ENCODE measurements at regions not wholly inside any gene's neighbourhood (a gene's known extent, or its start where the extent isn't known, plus 50 kb on each side); places are given as distances from the start of the nearest gene placed in this dataset.
"Not testable (repeated sequence)": the region's sequence is repeated elsewhere in the genome, so short reads cannot be mapped to it uniquely, and the experiment has no call there.

GRCh38 chr2:13698847-13699246 is 933.7 kb upstream of the LRATD1 start (continued):
- TF ChIP-seq ZNF462 (CRISPR knock-in tag; IDR thresholded peaks at IDR 0.05) = no peak
- no peak for TF ChIP-seq EZH2phosphoT487 (IDR thresholded peaks at IDR 0.05; ENCODE audit: unreplicated experiment)
- TF ChIP-seq EZH2 (IDR thresholded peaks at IDR 0.05; ENCODE audit: low read depth, unreplicated experiment) = no peak
- TF ChIP-seq, protein P1, sequence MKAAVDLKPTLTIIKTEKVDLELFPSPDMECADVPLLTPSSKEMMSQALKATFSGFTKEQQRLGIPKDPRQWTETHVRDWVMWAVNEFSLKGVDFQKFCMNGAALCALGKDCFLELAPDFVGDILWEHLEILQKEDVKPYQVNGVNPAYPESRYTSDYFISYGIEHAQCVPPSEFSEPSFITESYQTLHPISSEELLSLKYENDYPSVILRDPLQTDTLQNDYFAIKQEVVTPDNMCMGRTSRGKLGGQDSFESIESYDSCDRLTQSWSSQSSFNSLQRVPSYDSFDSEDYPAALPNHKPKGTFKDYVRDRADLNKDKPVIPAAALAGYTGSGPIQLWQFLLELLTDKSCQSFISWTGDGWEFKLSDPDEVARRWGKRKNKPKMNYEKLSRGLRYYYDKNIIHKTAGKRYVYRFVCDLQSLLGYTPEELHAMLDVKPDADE (IDR thresholded peaks at IDR 0.05) = no peak

DNA sequence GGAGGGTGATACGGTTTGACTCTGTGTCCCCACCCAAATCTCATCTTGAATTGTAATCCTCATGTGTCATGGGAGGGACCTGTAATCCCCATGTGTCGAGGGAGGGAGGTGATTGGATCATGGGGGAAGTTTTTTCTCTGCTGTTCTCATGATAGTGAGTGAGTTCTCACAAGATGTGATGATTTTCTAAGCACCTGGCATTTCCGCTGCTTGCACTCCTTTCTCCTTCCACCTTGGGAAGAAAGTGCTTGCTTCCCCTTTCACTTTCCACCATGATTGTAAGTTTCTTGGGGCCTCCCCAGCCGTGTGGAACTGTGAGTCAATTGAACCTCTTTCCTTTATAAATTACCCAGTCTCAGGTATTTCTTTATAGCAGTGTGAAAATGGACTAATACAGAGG is 932.6 kb upstream of the LRATD1 start:
- not testable (repeated sequence) for H3K27ac ChIP-seq (ENCODE audit: low read depth); H3K36me3 ChIP-seq (ENCODE audit: insufficient read depth); H3K79me2 ChIP-seq (replicated peaks; ENCODE audit: insufficient read depth); H3K4me1 ChIP-seq (ENCODE audit: insufficient read depth); H2AFZ ChIP-seq; H3K36me3 Mint-ChIP-seq (ENCODE audit: low read depth); H3K4me3 ChIP-seq; H3K9me3 Mint-ChIP-seq; H3K4me3 Mint-ChIP-seq; H3K27me3 Mint-ChIP-seq (ENCODE audit: insufficient read depth, low read depth, poor library complexity); H3K4me1 Mint-ChIP-seq; DNase-seq (ENCODE audit: low spot score); H3K4me2 ChIP-seq; H4K20me1 ChIP-seq (replicated peaks; ENCODE audit: insufficient read depth); ATAC-seq; H3F3A ChIP-seq (replicated peaks; ENCODE audit: low read depth); H3K9me2 ChIP-seq (ENCODE audit: insufficient read depth); H3K27me3 ChIP-seq (ENCODE audit: insufficient read depth); H3K27ac Mint-ChIP-seq
